ENCODE measurements at regions not wholly inside any gene's neighbourhood (a gene's known extent, or its start where the extent isn't known, plus 50 kb on each side); places are given as distances from the start of the nearest gene placed in this dataset.

DNA sequence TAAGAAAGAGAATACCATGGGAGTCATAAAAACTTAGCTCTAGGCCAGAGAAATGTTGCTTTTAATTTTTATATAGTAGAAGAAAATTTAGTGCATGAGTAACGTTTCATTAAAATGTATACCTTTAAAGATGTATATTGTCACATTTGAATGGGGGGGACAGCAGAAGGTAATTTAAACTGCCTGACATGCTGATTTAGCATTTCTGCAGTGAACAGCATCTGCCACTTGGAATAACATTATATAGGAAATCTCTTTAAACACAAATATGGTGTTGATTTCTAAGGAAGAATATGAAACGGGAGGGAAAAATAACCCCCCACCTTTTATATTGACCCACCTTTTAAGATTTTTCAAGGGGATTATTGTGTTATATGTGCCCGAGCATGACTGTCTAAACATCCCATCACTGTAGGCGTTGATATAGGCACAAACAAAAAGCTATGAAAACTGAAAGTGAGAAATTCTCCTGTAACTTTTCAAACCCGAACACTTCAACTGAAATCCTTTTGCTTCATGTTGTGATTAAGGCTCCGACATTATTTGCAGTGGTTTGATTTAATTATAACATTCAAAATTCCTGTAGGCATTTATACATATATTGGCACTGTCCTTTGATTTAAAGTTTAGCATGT lies 244.7 kb upstream of the CELF2 start:
- DNase-seq (ENCODE audit: low read depth in 2 of 2): no peak

DNA sequence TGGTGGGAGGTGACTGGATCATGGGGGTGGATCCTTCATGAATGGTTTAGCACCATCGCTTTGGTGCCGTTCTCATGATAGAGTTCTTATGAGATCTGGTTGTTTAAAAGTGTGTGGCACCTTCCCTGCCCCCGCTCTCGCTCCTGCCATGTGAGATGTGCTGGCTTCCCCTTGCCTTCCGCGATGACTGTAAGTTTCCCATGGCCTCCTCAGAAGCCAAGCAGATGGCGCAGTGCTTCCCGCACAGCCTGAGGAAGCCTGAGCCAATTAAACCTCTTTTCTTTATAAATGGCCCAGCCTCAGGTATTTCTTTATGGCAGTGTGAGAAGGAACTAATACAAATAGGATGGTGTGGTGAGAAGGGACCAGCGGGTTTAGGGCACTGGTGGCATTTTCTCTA lies 243.3 kb upstream of the CELF2 start:
- DNase-seq (ENCODE audit: low read depth in 2 of 2): no peak

DNA sequence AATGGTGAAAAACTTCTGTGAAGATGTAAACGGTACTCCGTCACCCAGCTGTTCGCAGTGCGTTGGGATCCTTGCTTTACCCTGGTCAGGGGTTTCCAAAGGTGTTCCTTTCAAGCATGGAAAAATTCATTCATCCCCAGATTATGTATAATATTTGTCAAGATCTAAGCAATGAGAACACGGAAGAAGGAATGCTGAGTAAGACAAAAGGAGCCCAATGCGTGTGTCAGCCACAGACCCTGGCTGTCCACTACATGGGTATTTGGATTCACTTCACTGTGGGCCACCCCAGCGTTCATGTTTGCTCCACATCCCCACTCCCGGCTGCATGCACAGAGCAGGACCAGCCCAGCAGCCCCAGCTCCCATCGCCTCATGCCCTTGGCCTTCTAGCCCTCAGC lies 241.3 kb upstream of the CELF2 start:
- no peak for DNase-seq (ENCODE audit: low read depth in 2 of 2)

DNA sequence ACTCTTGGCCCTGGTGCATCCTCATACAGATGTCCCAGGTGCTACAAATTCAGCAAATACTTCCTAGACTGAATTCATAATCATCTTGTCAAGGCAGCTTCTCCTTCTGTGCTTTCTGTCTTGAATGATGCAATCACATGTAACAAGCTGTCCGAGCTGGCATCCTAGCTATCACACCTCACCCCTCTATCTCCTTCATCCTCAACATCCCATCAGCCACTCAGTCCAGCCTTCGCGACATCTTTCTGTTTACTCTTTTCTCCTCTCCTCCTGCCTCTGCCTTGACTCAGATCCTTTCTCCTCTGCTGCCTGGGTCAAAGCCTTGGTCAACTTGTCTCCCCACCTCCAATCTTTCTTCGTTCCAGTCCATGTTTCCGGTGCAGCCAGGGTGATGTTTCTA lies 240.4 kb upstream of the CELF2 start:
- DNase-seq (ENCODE audit: low read depth in 2 of 2): no peak

DNA sequence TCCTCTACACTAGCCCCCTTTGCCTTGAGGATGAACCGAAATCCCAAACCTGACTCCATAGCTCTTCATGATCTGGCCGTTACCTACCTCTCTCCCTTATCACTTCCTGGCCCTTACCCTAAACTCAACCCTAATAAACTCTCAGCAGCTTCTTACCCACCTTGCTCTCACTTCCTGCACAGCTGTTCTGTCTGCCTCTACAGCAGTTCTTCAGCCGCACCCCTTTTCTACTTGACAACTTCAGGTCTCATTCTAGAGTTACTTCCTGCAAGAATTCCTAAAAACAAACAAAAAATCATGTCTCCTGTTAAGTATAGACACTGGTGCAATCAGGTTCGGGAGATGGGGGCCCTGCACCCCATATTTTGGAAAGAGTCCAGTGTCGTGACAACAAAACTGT lies 239.9 kb upstream of the CELF2 start:
- DNase-seq (ENCODE audit: low read depth in 2 of 2): no peak

DNA sequence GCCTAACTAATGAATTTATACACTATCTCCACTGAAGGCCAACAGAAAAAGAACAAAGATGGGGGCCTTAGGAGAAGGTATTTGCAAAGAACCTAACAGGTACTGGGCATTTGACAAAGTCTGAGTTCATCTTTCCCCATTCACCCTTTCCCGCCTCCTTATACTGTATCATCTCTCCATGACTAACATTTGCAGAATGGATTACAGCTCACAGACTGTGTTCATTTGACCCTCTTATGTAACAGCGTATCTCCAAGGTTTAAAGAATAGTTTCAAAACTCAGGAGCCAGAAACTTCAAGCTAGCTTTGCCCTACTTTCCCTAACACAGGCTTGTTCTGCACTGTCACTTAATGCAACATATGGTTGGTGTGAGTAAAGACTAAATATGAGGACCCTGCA lies 238.7 kb upstream of the CELF2 start:
- no peak for DNase-seq (ENCODE audit: low read depth in 2 of 2)

DNA sequence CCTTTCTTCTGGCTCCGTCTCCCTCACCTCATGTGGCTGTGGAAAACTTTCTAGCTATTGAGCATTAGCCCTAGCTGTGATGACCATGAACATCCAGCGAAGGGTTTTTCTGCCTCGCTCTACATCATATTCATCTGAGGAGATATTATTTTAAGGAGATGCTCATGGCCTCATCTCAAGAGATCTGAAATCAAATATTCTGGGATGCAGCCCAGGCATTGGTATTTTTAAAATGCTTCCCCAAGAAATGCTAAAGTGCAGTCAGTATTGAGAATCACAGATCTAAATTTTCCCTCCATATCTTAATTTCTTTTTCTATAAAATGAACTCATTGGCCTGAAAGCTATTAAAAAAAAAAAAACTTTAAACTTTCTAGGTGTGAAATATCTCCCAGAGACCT lies 238.2 kb upstream of the CELF2 start:
- DNase-seq (ENCODE audit: low read depth in 2 of 2): no peak

DNA sequence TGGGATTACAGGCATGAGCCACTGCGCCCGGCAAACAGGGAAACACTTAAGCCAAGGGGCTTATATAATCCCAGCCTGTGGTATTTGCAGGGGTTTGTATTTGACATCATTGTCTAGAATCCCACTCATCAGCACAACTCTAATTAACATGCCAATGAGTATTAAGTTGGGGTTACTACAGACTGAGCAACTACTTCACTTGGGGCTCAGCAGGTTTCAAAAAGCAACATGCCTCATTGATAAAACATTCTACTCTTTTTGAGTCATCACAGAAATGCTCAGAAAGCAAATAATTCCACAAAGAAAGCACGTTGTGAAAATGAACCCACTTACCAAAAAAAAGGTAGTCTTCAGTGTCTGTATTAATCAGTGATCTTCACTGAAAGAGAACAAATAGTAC lies 236.9 kb upstream of the CELF2 start:
- no peak for DNase-seq (ENCODE audit: low read depth in 2 of 2)

DNA sequence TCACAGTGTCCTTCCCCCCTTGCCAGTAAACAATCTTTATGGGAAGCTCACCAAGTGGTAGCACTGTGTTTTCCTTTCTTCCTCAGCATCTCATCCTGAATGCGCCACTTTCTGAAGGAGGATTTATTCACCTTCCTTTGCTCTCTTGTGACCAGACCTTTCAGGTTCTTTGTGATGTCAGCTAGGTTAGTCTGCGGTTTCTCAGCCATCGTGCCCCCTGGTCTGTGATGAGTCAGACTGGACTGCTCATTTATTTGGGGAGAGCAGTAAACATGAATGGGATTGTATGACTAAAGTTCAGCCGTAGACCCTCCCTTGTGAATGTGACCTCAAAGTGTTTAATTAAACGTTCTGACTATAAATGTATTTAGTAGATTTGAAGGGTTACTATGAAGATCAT lies 235.1 kb upstream of the CELF2 start:
- DNase-seq (ENCODE audit: low read depth in 2 of 2): no peak

DNA sequence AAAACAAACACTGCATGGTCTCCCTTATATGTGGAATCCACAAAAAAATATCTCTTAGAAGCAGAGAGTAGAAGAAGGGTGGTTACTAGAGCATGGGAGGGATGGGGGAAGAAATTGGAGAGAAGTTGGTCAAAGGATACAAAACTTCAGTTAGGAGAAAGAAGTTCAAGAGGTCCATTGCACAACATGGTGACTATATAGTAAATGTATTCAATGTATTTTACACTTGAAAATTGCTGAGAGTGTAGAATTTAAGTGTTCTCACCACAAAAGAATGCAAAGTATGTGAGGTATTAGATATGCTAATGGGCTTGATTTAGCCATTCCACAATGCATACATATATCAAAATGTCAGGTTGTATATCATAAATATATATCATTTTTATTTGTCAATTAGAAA lies 232.0 kb upstream of the CELF2 start:
- DNase-seq (ENCODE audit: low read depth in 2 of 2): no peak

DNA sequence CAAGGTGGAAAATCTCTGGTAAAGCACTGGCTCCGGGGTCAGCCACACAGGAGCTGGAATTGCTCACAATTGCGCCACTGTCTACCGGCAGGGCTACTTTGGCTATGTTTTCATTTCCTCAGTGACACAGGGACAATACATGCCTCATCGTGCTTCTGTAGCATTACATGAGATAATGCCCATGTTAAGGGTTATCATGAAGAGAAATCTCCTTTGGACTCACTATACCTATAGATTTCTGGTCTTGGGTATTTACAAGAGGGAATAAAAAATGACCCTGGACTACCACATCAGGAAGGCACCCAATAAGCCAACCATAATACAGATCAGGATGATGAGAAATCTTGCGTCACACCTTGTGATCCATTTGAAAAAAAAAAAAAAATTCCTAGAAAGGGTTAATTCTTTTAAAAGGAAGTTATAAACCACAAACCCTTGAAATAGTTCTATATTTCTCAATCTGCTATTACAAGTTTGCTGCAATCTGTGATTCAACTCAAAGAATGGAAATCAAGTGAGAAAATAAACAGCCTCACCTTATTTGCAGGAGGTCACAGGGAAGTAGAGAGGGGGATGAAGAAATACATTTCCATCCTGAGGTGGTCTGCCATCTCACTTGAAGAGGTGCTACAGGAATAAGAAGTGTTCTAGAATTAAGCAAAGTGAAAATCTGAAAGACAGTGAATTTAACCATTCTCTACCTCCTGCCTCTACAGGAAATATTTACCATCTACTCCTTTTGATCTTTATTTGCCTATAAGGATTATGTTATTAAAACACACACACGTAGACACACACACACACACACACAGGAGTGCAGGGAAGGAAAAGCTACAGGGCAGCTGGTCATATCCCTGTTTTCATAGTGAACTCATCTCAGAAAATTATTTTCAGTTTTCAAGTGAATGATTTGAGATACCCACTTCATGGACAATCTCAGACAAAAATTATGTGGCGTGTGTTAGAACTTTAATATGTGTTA lies 231.3 kb upstream of the CELF2 start:
- DNase-seq (ENCODE audit: low read depth in 2 of 2): no peak

DNA sequence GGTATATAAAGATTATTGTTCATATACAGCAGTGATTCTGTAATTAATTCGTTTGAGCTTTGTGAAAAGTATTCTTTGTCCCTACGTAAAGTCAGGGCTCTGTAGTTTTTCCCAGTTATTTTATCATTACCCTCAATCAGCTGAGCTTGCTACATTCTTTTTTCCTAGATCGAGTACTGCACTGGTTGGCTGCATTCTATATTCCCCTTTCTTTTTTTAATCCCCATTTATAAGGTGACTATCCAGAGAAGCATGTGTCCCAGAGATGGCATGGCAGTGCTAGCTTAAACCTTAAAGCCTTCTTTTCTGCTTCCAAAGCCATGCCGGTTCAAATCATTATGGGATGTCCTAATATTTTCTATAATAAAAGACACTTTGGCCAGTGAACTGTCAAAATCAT lies 230.1 kb upstream of the CELF2 start:
- DNase-seq (ENCODE audit: low read depth in 2 of 2): no peak

DNA sequence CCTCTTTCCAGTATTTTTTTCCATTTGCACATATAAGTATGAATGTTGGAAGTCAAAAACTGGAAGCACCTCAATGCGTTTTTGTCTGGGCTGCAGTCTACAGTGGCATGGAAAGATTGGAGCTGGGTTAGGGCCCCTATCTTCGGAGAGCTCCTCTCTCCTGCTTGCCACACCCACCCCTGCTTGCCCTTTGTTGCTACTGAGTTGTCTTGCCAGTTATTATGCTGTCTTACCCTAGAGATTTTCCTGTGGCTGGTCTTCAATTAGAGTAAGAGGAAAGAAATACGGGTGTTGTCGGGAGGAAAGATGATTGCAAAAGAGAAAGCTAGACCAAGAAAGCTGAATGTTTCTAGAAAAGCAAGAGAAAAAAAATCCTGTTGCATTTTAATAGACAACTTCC lies 228.9 kb upstream of the CELF2 start:
- DNase-seq (ENCODE audit: low read depth in 2 of 2): no peak

DNA sequence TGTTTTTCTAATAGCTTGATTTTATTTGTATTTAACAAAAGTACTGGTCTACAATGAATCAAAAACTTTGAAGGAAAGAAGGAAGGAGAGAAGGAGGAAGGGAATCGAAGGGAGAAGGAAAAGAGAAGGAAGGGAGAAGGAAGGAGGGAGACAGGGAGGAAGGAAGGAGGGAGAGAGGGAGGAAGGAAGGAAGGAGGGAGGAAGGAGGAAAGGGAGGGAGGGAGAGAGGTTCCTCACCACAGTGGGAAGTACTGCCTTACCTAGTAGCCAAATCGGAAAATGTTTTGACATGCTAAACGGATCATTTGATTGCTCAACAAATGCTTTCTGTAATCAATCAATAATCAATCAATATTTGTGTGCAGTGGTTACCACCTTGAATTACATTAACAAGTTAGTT lies 225.8 kb upstream of the CELF2 start:
- DNase-seq (ENCODE audit: low read depth in 2 of 2): no peak

DNA sequence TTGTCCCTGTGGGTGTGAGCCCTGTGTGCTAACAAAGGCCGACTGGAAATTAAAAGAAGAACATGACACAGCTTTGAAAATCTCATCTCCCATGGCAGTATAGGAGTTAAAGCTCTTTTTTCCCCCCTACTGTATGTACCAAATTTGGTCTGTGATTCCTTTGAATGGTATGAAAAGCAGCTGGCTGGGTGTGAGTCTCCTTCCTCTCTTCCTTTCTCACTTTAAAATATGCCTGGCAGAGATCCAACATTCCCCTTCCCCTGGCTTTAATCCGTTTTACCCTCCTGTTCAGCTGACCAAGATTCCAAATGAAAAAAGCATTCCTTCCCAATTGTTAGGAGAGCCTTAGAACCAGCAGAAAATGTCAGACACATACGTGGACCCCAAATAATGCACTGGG lies 225.0 kb upstream of the CELF2 start:
- no peak for DNase-seq (ENCODE audit: low read depth in 2 of 2)

DNA sequence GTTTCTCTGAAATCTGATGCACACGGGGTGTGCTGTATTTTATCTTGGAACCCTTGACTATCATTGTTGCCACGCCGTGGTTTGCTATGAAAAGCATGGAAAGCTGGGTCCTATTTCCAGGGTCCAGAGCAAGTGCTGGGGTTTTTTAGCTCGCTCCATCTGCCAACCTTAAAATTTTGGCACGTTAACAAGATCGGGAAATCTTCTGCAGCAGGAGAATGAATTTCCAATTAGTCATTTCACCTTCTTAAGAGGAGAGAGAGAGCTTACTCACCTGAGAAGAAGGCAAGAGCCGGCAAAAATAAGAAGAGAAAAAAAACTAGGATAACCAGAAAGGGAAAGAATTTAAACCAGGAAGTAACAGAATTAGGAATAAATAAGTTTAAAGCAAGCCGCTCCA lies 223.6 kb upstream of the CELF2 start:
- no peak for DNase-seq (ENCODE audit: low read depth in 2 of 2)

DNA sequence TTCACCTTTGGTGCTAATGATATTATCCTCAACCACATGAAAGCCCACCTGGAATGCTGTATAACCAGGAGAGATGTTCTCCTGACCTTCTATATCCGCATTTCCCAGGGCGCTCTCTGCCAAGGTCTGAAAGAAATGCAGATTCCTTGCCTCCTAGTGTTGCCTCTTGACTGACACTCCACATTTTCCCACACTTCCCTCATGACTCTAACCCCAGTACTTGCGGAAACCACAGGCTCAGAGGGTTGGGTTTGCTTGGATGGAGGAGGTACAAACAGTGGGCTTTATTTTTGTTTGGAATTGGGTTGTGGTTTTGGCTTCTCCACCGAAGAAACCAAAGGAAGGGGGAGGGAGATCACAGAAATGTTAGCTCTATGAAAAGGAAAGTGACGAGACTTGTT lies 222.9 kb upstream of the CELF2 start:
- DNase-seq (ENCODE audit: low read depth in 2 of 2): no peak

DNA sequence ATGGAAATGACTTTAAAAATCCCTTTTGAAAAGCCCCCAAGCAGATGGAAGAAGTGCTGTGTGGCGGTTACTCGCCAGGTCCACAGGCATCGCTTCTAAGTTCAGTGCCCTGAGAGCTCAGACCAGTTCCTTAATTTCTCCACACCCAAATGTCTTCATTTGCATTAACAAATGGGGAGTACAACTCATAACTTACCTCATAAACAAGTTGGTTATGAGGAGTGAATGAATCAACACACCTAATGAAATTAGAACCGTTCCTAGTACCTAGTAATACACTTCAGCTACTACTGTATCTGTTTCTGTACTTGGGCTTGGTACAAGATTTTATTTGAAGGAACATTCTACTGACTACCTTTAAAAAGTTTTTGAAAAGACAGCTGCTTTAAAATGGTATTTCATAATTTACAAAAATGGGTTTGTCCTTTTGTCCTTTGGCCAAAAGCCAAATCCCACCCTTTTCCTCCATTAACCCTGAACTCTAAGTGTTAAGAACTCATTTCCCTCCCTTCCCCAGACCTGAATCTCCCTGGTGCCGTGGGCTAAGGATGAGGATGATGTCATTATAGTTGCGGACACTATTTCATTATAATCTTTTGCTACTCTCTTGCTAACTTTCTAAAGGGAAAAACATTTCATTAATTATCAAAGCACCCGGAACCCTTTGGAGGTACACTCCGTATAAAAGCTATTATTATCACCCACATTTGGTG lies 221.5 kb upstream of the CELF2 start:
- no peak for DNase-seq (ENCODE audit: low read depth in 2 of 2)

DNA sequence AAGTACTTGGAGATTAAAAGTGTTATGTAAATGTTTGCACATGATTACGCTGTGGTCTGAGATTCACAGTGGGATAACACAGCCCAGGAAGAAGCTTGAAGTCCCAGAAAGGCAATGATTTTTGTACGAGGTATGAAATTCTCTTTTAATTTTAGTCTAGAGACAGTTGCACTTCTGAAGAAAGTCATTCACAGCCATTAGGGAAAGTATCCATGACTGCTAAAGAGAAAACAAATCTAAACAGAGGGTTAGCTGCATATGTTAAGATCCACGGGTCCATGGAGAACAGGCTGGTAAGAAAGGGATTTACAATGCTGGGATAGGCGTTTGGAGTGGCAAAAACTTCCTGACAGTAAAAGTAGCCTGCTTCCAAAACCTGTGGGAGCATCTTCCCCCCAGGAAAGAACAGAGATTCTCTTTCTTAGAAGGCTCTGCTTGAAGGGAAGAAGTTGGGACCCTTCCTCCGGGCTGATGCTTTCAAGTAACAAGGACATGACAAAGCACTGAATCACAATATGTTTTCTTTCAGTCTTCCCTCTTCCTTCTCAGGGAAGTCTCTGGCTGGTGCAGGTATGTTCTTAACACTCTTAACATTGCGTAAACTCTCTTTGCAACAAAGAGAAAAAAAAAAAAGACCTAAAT lies 220.8 kb upstream of the CELF2 start:
- no peak for DNase-seq (ENCODE audit: low read depth in 2 of 2)

DNA sequence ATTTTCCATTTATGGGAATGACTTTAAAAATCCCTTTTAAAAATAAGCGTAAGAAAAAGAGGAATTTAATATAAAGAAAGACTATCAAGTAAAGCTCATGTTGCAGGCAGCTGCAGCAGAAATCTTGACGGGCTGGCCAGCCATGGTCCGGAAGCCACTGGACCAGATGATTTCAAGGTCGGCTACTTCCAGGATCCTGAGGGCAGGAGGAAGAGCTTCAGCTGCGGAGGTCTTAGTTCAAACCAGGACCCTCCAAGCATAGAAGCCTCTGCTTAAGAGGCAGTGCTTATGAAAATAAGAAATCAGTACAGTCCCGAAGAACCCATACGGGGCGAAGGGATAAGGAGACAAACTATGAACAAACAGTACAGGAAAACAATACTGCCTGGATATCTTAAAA lies 220.2 kb upstream of the CELF2 start:
- DNase-seq (ENCODE audit: low read depth in 2 of 2): no peak

DNA sequence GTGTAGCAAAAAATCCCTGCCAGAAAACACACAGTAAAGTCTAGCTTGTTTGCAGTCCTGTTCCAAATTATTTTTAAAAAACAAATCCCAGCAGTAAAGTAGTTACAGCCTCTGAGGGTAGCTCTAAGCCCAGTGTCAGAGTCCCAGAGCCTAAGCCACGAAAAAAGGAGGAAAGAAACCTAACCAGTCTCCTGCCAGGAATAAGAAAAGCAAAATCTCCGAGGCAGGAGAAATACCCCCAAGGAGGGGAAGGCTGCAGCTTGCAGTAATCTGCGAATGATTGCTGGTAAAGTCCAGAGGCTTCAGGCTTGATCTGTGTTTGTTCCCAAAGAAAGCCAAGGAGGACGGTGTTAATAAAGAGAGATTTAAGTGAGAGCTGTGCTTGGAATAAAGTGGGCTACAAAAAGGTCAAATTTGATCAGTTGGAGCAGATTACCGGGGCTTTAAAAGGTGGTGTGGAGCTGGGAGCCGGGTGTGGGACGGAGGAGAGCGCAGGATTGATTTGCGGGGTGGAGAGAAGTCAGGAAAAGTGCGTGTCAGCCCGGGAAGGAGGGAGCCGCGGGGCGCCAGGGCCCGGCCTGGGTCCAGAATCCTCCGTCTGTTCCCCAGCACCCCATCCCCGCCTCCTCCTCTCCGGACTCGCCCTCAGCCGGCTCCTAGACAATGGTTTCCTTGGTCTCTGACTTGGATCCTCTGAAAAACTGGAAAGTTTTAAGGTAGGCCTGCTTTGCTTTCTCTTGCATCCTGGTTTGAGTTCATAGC lies 219.4 kb upstream of the CELF2 start:
- no peak for DNase-seq (ENCODE audit: low read depth in 2 of 2)

DNA sequence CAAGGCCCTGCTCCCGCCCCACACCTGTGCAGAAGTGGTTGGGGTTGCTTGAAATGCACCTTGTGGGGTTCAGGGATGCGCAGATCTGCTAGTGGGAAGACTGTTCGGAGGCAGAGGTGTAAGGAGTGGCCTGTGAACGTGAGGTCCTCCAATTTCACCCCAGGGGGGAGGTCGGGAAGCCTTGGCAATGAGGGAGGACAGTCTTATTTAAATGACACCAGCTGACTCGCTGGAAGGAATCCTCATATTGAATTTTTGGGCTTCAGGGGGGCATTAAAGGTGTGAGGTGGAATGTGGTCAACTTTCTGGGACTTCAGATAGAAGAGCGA lies 218.8 kb upstream of the CELF2 start:
- no peak for DNase-seq (ENCODE audit: low read depth in 2 of 2)

Measured in stimulated activated CD4-positive, alpha-beta T cell treated with anti-CD3 and anti-CD28 coated beads, Interleukin-12 subunit alpha, Interleukin-12 subunit beta, amount 100 ng/mL, for 24 hours (primary cell).